Ascending aorta (tissue), 2 donors: ENCODE measurements at regions not wholly inside any gene's neighbourhood (a gene's known extent, or its start where the extent isn't known, plus 50 kb on each side); places are given as distances from the start of the nearest gene placed in this dataset.
"Not testable (repeated sequence)": the region's sequence is repeated elsewhere in the genome, so short reads cannot be mapped to it uniquely, and the experiment has no call there.

Experiments
- DNase-seq, 2 donors: peaks; one replicate each; pipeline ENCODE4 v3.0.0-alpha.2; 2019; ENCODE audit warnings: low spot score in 2 of 2
- H3K27ac ChIP-seq, 2 donors: fragments of 200-600 bp; sonication (generic); one replicate each; pipeline ENCODE4 v1.5.1; 2016 to 2017; ENCODE audit warnings: mild to moderate bottlenecking in 1 of 2
- H3K27me3 ChIP-seq: fragments of 200-600 bp; sonication (generic); one replicate; pipeline ENCODE4 v1.5.1; 2017
- H3K36me3 ChIP-seq, 2 donors: fragments of 200-600 bp; sonication (generic); one replicate each; pipeline ENCODE4 v1.5.1; 2016
- H3K4me1 ChIP-seq, 2 donors: fragments of 200-600 bp; sonication (generic); one replicate each; pipeline ENCODE4 v1.5.1; 2016 to 2017; ENCODE audit warnings: mild to moderate bottlenecking in 1 of 2
- H3K4me3 ChIP-seq, 2 donors: fragments of 200-600 bp; sonication (generic); one replicate each; pipeline ENCODE4 v1.5.1; 2016 to 2017; ENCODE audit warnings: mild to moderate bottlenecking in 1 of 2
- H3K9me3 ChIP-seq, 2 donors: fragments of 200-600 bp; sonication (generic); one replicate each; pipeline ENCODE4 v1.5.1; 2016
- CTCF ChIP-seq, 3 experiments: fragments of 200-600 bp in 2 of 3; fragments of 450-650 bp in 1 of 3; sonication (generic) in 2 of 3; IDR thresholded peaks; one replicate each; pipeline ENCODE4 v1.5.1; 2016 to 2019; ENCODE audit warnings: antibody characterized with exemption in 3 of 3, mild to moderate bottlenecking in 1 of 3, moderate library complexity in 1 of 3
- intact Hi-C: fragments of 100-400 bp; cut with DNase I; formaldehyde crosslinking; loops from one replicate; pipeline ENCODE4 v1.15.1; 2023

GRCh38 chr2:176944998-176945397, 267.6 kb upstream of the HNRNPA3 start:
- TF ChIP-seq CTCF (IDR thresholded peaks at IDR 0.05) = no peak
- intact Hi-C loops = no loop called here
- DNase-seq = no peak

GRCh38 chr2:176947754-176948153, 264.8 kb upstream of the HNRNPA3 start:
- Histone ChIP-seq H3K9me3 (no peaks in the 10 kb centered on the region), H3K4me3 (no peak overlapping the region), H3K27me3 (no peaks in the 10 kb centered on the region), H3K36me3 (no peaks in the 10 kb centered on the region), H3K27ac (no peak overlapping the region), H3K4me1 (no peaks in the 10 kb centered on the region)
- intact Hi-C loops = no loop called here
- TF ChIP-seq CTCF (IDR thresholded peaks at IDR 0.05) = no peak
- DNase-seq = no peak

More at GRCh38 chr2:176944998-176945397, 267.6 kb upstream of the HNRNPA3 start:
- Histone ChIP-seq H3K4me3 (no peak overlapping the region), H3K27ac (no peak overlapping the region), H3K27me3 (no peaks in the 10 kb centered on the region), H3K36me3 (no peaks in the 10 kb centered on the region), H3K4me1 (no peaks in the 10 kb centered on the region), H3K9me3 (no peaks in the 10 kb centered on the region)

GRCh38 chr2:176951218-176951617, 261.4 kb upstream of the HNRNPA3 start:
- H3K4me3 ChIP-seq, H3K36me3 ChIP-seq, H3K4me1 ChIP-seq, H3K9me3 ChIP-seq, DNase-seq, intact Hi-C loops, H3K27me3 ChIP-seq, H3K27ac ChIP-seq: not testable (repeated sequence)

GRCh38 chr2:176956791-176957190, 255.8 kb upstream of the HNRNPA3 start:
- Histone ChIP-seq H3K27me3 (no peaks in the 10 kb centered on the region), H3K27ac (no peak overlapping the region), H3K4me3 (no peak overlapping the region), H3K4me1 (no peaks in the 10 kb centered on the region), H3K36me3 (no peaks in the 10 kb centered on the region), H3K9me3 (no peaks in the 10 kb centered on the region)
- intact Hi-C loops = no loop called here
- no peak for TF ChIP-seq CTCF (IDR thresholded peaks at IDR 0.05)
- no peak for DNase-seq

GRCh38 chr2:176959614-176960013, 253.0 kb upstream of the HNRNPA3 start:
- intact Hi-C loops = no loop called here
- DNase-seq = no peak
- Histone ChIP-seq H3K9me3 (no peaks in the 10 kb centered on the region), H3K4me1 (no peaks in the 10 kb centered on the region), H3K36me3 (no peaks in the 10 kb centered on the region), H3K27me3 (no peaks in the 10 kb centered on the region), H3K27ac (no peak overlapping the region), H3K4me3 (no peak overlapping the region)
- TF ChIP-seq CTCF (IDR thresholded peaks at IDR 0.05) = no peak

- H3K27me3 ChIP-seq = no peaks in the 10 kb centered on the region
- H3K4me1 ChIP-seq = no peaks in the 10 kb centered on the region
- no peak overlapping the region for H3K27ac ChIP-seq
- no peaks in the 10 kb centered on the region for H3K36me3 ChIP-seq
- intact Hi-C loops = no loop called here
- H3K4me3 ChIP-seq = no peak overlapping the region
- no peak for TF ChIP-seq CTCF (IDR thresholded peaks at IDR 0.05)
- no peak for DNase-seq
- H3K9me3 ChIP-seq = no peaks in the 10 kb centered on the region
These were observed 252.5 kb upstream of the HNRNPA3 start for GRCh38 chr2:176960061-176960460.
